SK-N-DZ (cell line): ENCODE measurements at regions not wholly inside any gene's neighbourhood (a gene's known extent, or its start where the extent isn't known, plus 50 kb on each side); places are given as distances from the start of the nearest gene placed in this dataset.

Experiments
- small RNA-seq, 2 experiments: library from RNA; depleted of rRNA; stranded (forward); fragments of <200 nt; gene quantifications; one replicate each; pipeline ENCODE3, GENCODE V24; 2014

Small RNAs in the stretch of these regions (small RNA-seq; reads per million reads assigned to genes)
- gene AL590032.1 (0 to 0.04 reads per million in 2 experiments), gene MIR4675 (0 reads per million in 2 experiments)
